Fibroblast of the aortic adventitia (primary cell): ENCODE measurements at regions not wholly inside any gene's neighbourhood (a gene's known extent, or its start where the extent isn't known, plus 50 kb on each side); places are given as distances from the start of the nearest gene placed in this dataset.

Experiments used
- DNase-seq: peaks from one replicate; pipeline ENCODE4 v3.0.0-alpha.2; 2010; ENCODE audit warnings: low read depth
- H3K4me3 ChIP-seq: 2 replicates; pipeline ENCODE4 v1.5.1; 2011; ENCODE audit warnings: low read depth, mild to moderate bottlenecking, control low read depth, low read length, moderate library complexity
- CTCF ChIP-seq: IDR thresholded peaks from 2 replicates; pipeline ENCODE4 v1.5.1; 2011; ENCODE audit warnings: mild to moderate bottlenecking, low read length, control low read depth, inconsistent platforms; ENCODE audit not compliant: insufficient read depth

DNA sequence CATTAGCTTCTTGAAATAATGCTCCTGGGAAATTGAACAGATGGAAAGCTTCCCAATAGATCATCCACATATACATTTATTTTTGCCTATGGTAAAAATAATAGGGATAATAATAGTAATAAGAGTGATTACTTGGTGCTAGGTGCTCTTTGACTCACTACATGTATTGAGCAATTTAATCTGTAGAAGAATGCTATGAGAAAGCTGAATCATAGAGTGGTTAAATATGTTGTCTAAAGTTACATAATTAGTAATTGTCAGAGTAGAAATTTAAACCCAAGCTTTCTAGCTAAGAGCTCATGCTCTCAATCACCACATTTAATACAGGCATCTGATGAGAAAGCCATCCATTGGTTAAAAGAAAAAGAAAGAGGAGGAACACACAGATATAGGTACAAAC, 590.5 kb upstream of the SLC8A1 start:
- no peak for DNase-seq
- no peak overlapping the region for H3K4me3 ChIP-seq
- no peak for TF ChIP-seq CTCF

DNA sequence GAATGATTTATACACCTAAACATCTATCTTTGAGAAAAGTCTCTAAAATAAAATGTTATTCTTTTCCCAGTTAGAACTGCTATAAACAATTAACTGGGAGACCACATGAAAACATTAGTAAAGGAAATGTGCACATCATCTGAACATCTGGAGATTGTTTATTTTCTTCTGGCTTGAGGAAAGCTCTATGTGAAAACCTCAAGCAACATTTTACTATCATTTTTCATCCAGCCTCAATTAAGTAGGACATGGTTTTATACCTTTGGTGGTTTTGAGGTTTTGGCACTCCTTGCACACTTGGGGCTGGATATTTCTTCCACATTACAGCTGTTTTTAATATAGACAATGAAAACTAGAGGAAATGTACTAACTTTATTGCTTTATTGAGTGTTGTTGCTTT, 609.5 kb upstream of the SLC8A1 start:
- no peak for TF ChIP-seq CTCF
- DNase-seq, result peak; percentile 2
- no peak overlapping the region for H3K4me3 ChIP-seq

GRCh38 chr2:41062336-41062735, 610.4 kb upstream of the SLC8A1 start:
- no peak for TF ChIP-seq CTCF
- no peak for DNase-seq
- H3K4me3 ChIP-seq, result no peak overlapping the region

GRCh38 chr2:41066168-41066567, 614.3 kb upstream of the SLC8A1 start:
- TF ChIP-seq CTCF, result no peak
- no peak for DNase-seq
- no peak overlapping the region for H3K4me3 ChIP-seq

- DNase-seq, result no peak
- TF ChIP-seq CTCF, result no peak
- no peak overlapping the region for H3K4me3 ChIP-seq
These were observed 616.9 kb upstream of the SLC8A1 start for GRCh38 chr2:41068740-41069139.

- DNase-seq, result no peak
- H3K4me3 ChIP-seq, result no peak overlapping the region
- TF ChIP-seq CTCF, result no peak
These were observed 626.5 kb upstream of the SLC8A1 start for GRCh38 chr2:41078341-41078740.

DNA sequence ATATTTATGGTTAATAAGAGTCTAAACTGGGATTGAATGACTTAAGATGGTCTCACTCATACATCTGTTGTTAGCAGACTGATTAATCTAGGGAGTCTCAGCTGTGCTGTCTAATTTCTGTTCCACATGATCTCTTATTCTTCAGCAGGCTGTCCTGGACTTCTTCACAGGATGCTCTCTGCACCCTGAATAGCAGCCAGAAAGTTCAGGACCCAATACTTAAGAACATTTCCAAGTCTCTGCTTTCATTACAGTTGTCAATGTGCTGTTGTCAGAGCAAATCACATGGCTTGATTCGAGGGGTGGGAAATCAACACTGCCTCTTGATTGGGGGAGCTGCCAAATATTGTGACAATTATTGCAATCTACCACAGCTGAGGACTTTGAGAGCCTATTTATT, 627.1 kb upstream of the SLC8A1 start:
- DNase-seq, result no peak
- H3K4me3 ChIP-seq, result no peak overlapping the region
- no peak for TF ChIP-seq CTCF
